WTC11 (cell line): ENCODE measurements at regions not wholly inside any gene's neighbourhood (a gene's known extent, or its start where the extent isn't known, plus 50 kb on each side); places are given as distances from the start of the nearest gene placed in this dataset.

ENCODE experiments used
- ATAC-seq: fragments of 200-7000 bp; cut with Tn5 transposase; 2 replicates; pipeline ENCODE4 v1.10.0; 2021; ENCODE audit warnings: mild to moderate bottlenecking, moderate library complexity
- CTCF ChIA-PET: fragments of 300-600 bp; sonication (Branson Sonifier 250); formaldehyde crosslinking; loops from one replicate; lab custom pipeline; 2021; ENCODE audit warnings: antibody characterized with exemption; lab: Charles Lee
- POLR2A ChIA-PET: fragments of 350-600 bp; sonication (Branson Sonifier 250); formaldehyde crosslinking; loops from one replicate; lab custom pipeline; 2021; ENCODE audit warnings: antibody characterized with exemption; lab: Charles Lee
- DNase-seq: peaks from one replicate; pipeline ENCODE4 v3.0.0; 2021; ENCODE audit warnings: low spot score
- H3K27ac Mint-ChIP-seq: 2 replicates; pipeline ENCODE4 v1.8.0; 2021; ENCODE audit warnings: mixed read lengths
- H3K27me3 Mint-ChIP-seq: 2 replicates; pipeline ENCODE4 v1.8.0; 2021; ENCODE audit warnings: low read depth, mild to moderate bottlenecking, moderate library complexity, mixed read lengths
- H3K36me3 Mint-ChIP-seq: 2 replicates; pipeline ENCODE4 v1.8.0; 2021; ENCODE audit warnings: mixed read lengths
- H3K4me1 Mint-ChIP-seq: 2 replicates; pipeline ENCODE4 v1.8.0; 2022; ENCODE audit warnings: mixed read lengths
- H3K4me3 Mint-ChIP-seq: 2 replicates; pipeline ENCODE4 v1.8.0; 2021; ENCODE audit warnings: mild to moderate bottlenecking, moderate library complexity, mixed read lengths
- H3K9me3 Mint-ChIP-seq: 2 replicates; pipeline ENCODE4 v1.8.0; 2021; ENCODE audit warnings: mixed read lengths
- ATF1 ChIP-seq: sonication (generic); formaldehyde crosslinking; IDR thresholded peaks from 2 replicates; pipeline ENCODE4 v1.8.1; 2023; ENCODE audit warnings: mild to moderate bottlenecking, moderate library complexity, missing genetic modification reagents
- CTCF ChIP-seq: fragments of 200-600 bp; IDR thresholded peaks from 2 replicates; pipeline ENCODE4 v1.8.0; 2022; ENCODE audit warnings: antibody characterized with exemption
- JAZF1 ChIP-seq: fragments of 250-450 bp; sonication (Bioruptor Pico); IDR thresholded peaks from 2 replicates; pipeline ENCODE4 v1.9.0; 2021; ENCODE audit warnings: moderate library complexity, mild to moderate bottlenecking, inconsistent platforms
- JUN ChIP-seq: sonication (generic); formaldehyde crosslinking; IDR thresholded peaks from 2 replicates; pipeline ENCODE4 v1.8.0; 2023; ENCODE audit warnings: mild to moderate bottlenecking, missing genetic modification reagents
- KAT7 ChIP-seq: sonication (generic); formaldehyde crosslinking; IDR thresholded peaks from 2 replicates; pipeline ENCODE4 v1.8.1; 2023; ENCODE audit warnings: missing genetic modification reagents, mild to moderate bottlenecking, borderline replicate concordance
- MAX ChIP-seq: sonication (generic); formaldehyde crosslinking; IDR thresholded peaks from 2 replicates; pipeline ENCODE4 v1.8.0; 2022; ENCODE audit warnings: mild to moderate bottlenecking, missing genetic modification reagents
- NFYB ChIP-seq: sonication (generic); formaldehyde crosslinking; conservative IDR thresholded peaks from 2 replicates; pipeline ENCODE4 v1.8.0; 2022; ENCODE audit warnings: low read depth, missing genetic modification reagents
- ZNF121 ChIP-seq: sonication (generic); formaldehyde crosslinking; IDR thresholded peaks from 2 replicates; pipeline ENCODE4 v1.8.0; 2023; ENCODE audit warnings: missing genetic modification reagents
- ZNF219 ChIP-seq: sonication (generic); formaldehyde crosslinking; IDR thresholded peaks from 2 replicates; pipeline ENCODE4 v1.8.0; 2023; ENCODE audit warnings: missing genetic modification reagents, mild to moderate bottlenecking, borderline replicate concordance
- ZNF532 ChIP-seq: fragments of 250-450 bp; sonication (Bioruptor Pico); IDR thresholded peaks from 2 replicates; pipeline ENCODE4 v1.9.0; 2021; ENCODE audit warnings: mild to moderate bottlenecking, borderline replicate concordance
- TF ChIP-seq, protein P1 (sequence below): sonication (generic); formaldehyde crosslinking; IDR thresholded peaks from 2 replicates; pipeline ENCODE4 v1.8.0; 2023; ENCODE audit warnings: missing genetic modification reagents

DNA sequence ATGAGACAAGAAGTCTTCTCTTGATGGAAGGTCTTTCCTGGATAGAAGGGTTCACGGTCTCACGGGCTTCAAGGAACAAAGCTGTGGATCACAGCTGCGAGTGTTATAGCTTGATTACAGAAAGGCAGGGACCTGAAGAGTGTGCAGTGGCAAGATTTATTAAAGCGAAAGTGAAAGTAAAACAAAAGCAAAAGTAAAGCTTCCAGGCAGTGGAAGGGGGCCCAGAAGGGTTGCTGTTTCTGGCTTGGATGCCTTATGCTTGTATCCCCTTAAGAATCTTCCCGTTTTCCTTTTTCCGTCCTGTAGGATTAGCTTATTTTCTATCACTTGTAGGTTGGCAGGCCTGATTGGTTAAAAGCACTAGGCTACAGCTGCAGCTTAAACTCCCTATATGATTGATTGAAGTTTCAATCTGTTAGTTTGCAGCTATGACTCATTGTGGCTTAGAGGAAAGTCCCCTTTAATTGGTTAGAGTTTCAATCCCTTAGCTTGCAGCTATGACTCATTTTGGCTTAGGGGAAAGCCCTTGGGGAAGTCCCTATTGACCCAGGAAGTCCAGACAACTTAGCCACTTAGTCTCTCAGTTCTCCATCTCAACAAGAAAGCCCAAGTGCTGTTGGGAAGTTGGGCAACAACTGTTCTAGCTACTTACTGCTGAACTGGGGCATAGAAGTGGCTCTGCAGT is 183.7 kb upstream of the NLGN4Y start:
- no peaks in the 10 kb centered on the region for H3K36me3 Mint-ChIP-seq
- no peak for ATAC-seq
- peaks cover 13% of the 10 kb centered on the region for H3K27me3 Mint-ChIP-seq
- H3K27ac Mint-ChIP-seq, result no peak overlapping the region
- ChIA-PET CTCF (no interaction called here), POLR2A (no interaction called here)
- no peak for DNase-seq
- TF ChIP-seq NFYB (no peak), ATF1 (CRISPR knock-in tag) (no peak), JAZF1 (no peak), MAX (CRISPR knock-in tag) (no peak), CTCF (no peak), JUN (CRISPR knock-in tag) (no peak)
- TF ChIP-seq, protein P1, sequence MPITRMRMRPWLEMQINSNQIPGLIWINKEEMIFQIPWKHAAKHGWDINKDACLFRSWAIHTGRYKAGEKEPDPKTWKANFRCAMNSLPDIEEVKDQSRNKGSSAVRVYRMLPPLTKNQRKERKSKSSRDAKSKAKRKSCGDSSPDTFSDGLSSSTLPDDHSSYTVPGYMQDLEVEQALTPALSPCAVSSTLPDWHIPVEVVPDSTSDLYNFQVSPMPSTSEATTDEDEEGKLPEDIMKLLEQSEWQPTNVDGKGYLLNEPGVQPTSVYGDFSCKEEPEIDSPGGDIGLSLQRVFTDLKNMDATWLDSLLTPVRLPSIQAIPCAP (CRISPR knock-in tag), result no peak
- no peak overlapping the region for H3K4me3 Mint-ChIP-seq
- 0 out of 2 replicates have a peak, but pooled peaks cover 7% of the 10 kb centered on the region for H3K9me3 Mint-ChIP-seq
- H3K4me1 Mint-ChIP-seq, result peaks cover 14% of the 10 kb centered on the region

GRCh38 chrY:14344648-14345333 is 179.5 kb upstream of the NLGN4Y start:
- no peak overlapping the region for H3K27ac Mint-ChIP-seq
- 0 out of 2 replicates have a peak, but pooled peaks cover 7% of the 10 kb centered on the region for H3K9me3 Mint-ChIP-seq
- H3K4me1 Mint-ChIP-seq, result peaks cover 32% of the 10 kb centered on the region
- DNase-seq (no peak), ATAC-seq (no peak)
- POLR2A ChIA-PET, result no interaction called here
- no peaks in the 10 kb centered on the region for H3K36me3 Mint-ChIP-seq
- H3K27me3 Mint-ChIP-seq, result peaks cover 23% of the 10 kb centered on the region
- CTCF ChIA-PET, result interaction anchor here (0.6 kb wide), 1 partner anchor 273 kb away, joined by 3 read pairs; no protein-coding TSS in a partner anchor
- H3K4me3 Mint-ChIP-seq, result no peak overlapping the region
- TF ChIP-seq ZNF219 (CRISPR knock-in tag) (no peak), ZNF532 (CRISPR knock-in tag) (no peak), CTCF (no peak), ZNF121 (CRISPR knock-in tag) (no peak), KAT7 (CRISPR knock-in tag) (no peak)
